ENCODE measurements at regions not wholly inside any gene's neighbourhood (a gene's known extent, or its start where the extent isn't known, plus 50 kb on each side); places are given as distances from the start of the nearest gene placed in this dataset.

- no peak for TF ChIP-seq CTCF (IDR thresholded peaks at IDR 0.05)
- no peak for TF ChIP-seq POLR2AphosphoS5 (IDR thresholded peaks at IDR 0.05)
These were observed 130.6 kb upstream of the CDH7 start for GRCh38 chr18:65620076-65620696.
